Neural cell (in vitro differentiated cells): ENCODE measurements at regions not wholly inside any gene's neighbourhood (a gene's known extent, or its start where the extent isn't known, plus 50 kb on each side); places are given as distances from the start of the nearest gene placed in this dataset.

ENCODE experiments used
- H2AFZ ChIP-seq: fragments of 200-600, 300-800 bp; sonication (generic), shearing (Covaris generic); 2 replicates; pipeline ENCODE4 v1.6.0; 2014; ENCODE audit warnings: low read depth, mild to moderate bottlenecking, antibody characterized with exemption, low read length, moderate library complexity
- H3F3A ChIP-seq: fragments of 200-600 bp; shearing (Covaris generic); 2 replicates; pipeline ENCODE4 v1.6.1; 2016; ENCODE audit warnings: mild to moderate bottlenecking, moderate library complexity, mixed read lengths, antibody characterized with exemption, low read length; ENCODE audit not compliant: insufficient read depth, poor library complexity, severe bottlenecking
- H3K27ac ChIP-seq: fragments of 200-600, 300-800 bp; sonication (generic), shearing (Covaris generic); 2 replicates; pipeline ENCODE4 v1.5.1; 2014; ENCODE audit warnings: mild to moderate bottlenecking, low read length, moderate library complexity
- H3K27me3 ChIP-seq: fragments of 300-800, 200-600 bp; sonication (generic), shearing (Covaris generic); 2 replicates; pipeline ENCODE4 v1.6.0; 2014; ENCODE audit warnings: mild to moderate bottlenecking, low read depth, low read length, moderate library complexity; ENCODE audit not compliant: insufficient read depth
- H3K36me3 ChIP-seq: fragments of 300-800, 200-600 bp; sonication (generic), shearing (Covaris generic); 2 replicates; pipeline ENCODE4 v1.5.1; 2014; ENCODE audit warnings: mild to moderate bottlenecking, antibody characterized with exemption, low read length, moderate library complexity; ENCODE audit not compliant: insufficient read depth
- H3K4me2 ChIP-seq: fragments of 300-800, 200-600 bp; sonication (generic), shearing (Covaris generic); 2 replicates; pipeline ENCODE4 v1.6.0; 2014; ENCODE audit warnings: mild to moderate bottlenecking, low read length
- H3K4me3 ChIP-seq: fragments of 300-800, 200-600 bp; sonication (generic), shearing (Covaris generic); 2 replicates; pipeline ENCODE4 v1.5.1; 2014; ENCODE audit warnings: mild to moderate bottlenecking, low read length, moderate library complexity
- H3K79me2 ChIP-seq: fragments of 200-600 bp; shearing (Covaris generic); replicated peaks from 2 replicates; pipeline ENCODE4 v1.6.0; 2014; ENCODE audit warnings: mild to moderate bottlenecking, low read length, moderate library complexity; ENCODE audit not compliant: insufficient read depth
- H3K9ac ChIP-seq: fragments of 300-800, 200-600 bp; sonication (generic), shearing (Covaris generic); 2 replicates; pipeline ENCODE4 v1.6.1; 2016; ENCODE audit warnings: mild to moderate bottlenecking, low read length, mixed read lengths
- H3K9me2 ChIP-seq: fragments of 200-600 bp; shearing (Covaris generic); 2 replicates; pipeline ENCODE4 v1.6.1; 2016; ENCODE audit warnings: mild to moderate bottlenecking, low read length, mixed read lengths; ENCODE audit not compliant: insufficient read depth
- H3K9me3 ChIP-seq: fragments of 200-600, 300-800 bp; sonication (generic), shearing (Covaris generic); 2 replicates; pipeline ENCODE4 v1.6.1; 2016; ENCODE audit warnings: mild to moderate bottlenecking, mixed run types, low read length, moderate library complexity, mixed read lengths
- H4K20me1 ChIP-seq: fragments of 200-600 bp; shearing (Covaris generic); 2 replicates; pipeline ENCODE4 v1.6.1; 2016; ENCODE audit warnings: mild to moderate bottlenecking, mixed run types; ENCODE audit not compliant: insufficient read depth
- EP300 ChIP-seq: fragments of 450-650 bp; conservative IDR thresholded peaks from 2 replicates; pipeline ENCODE4 v1.6.1; 2014; ENCODE audit warnings: antibody characterized with exemption, mild to moderate bottlenecking, moderate library complexity; ENCODE audit not compliant: poor library complexity, severe bottlenecking
- EZH2 ChIP-seq: fragments of 200-600, 300-800 bp; shearing (Covaris generic), sonication (generic); IDR thresholded peaks from 2 replicates; pipeline ENCODE4 v1.6.1; 2014; ENCODE audit warnings: antibody characterized with exemption, low read length, borderline replicate concordance, mild to moderate bottlenecking; ENCODE audit not compliant: insufficient read depth, poor library complexity, severe bottlenecking
- MXI1 ChIP-seq: fragments of 450-650 bp; conservative IDR thresholded peaks from 2 replicates; pipeline ENCODE4 v1.6.1; 2014; ENCODE audit warnings: antibody characterized with exemption, mild to moderate bottlenecking; ENCODE audit not compliant: poor library complexity, severe bottlenecking
- POLR2AphosphoS5 ChIP-seq: IDR thresholded peaks from 2 replicates; pipeline ENCODE4 v1.6.1; 2012
- RAD21 ChIP-seq: fragments of 450-650 bp; conservative IDR thresholded peaks from 2 replicates; pipeline ENCODE4 v1.6.1; 2014; ENCODE audit warnings: antibody characterized with exemption, mild to moderate bottlenecking, moderate library complexity
- SMC3 ChIP-seq: fragments of 450-650 bp; conservative IDR thresholded peaks from 2 replicates; pipeline ENCODE4 v1.6.1; 2014; ENCODE audit warnings: antibody characterized with exemption, mild to moderate bottlenecking, moderate library complexity; ENCODE audit not compliant: poor library complexity
- TAF1 ChIP-seq: IDR thresholded peaks from 2 replicates; pipeline ENCODE4 v1.6.1; 2012; ENCODE audit warnings: low read depth
- TF ChIP-seq, protein P1 (sequence below): IDR thresholded peaks from 2 replicates; pipeline ENCODE4 v1.6.1; 2012; ENCODE audit warnings: borderline replicate concordance
- TF ChIP-seq, protein P2 (sequence below): fragments of 450-650 bp; IDR thresholded peaks from 2 replicates; pipeline ENCODE4 v1.5.1; 2014; ENCODE audit warnings: antibody characterized with exemption, mild to moderate bottlenecking, moderate library complexity; ENCODE audit not compliant: poor library complexity, severe bottlenecking

DNA sequence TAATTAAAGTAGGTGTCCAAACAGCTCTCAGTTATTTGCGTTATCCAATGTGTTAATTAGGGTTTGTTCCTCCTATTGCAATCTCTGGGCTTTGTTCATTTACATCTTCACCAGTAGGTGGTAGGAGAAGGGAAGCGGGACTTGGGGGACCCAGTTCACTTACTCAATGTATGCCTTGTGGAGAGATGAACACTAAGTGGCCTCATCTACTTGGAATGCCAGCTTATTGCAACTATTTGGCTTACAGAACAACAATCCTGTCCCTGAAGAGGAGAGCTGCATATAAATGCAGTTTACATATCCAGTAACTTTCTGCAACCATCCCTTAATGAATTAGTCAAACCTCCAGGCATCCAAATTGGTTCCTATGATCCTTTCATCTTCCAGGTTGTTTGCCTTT, 417.1 kb upstream of the CCDC196 start:
- Histone ChIP-seq H4K20me1 (no peaks in the 10 kb centered on the region), H3K9me2 (no peaks in the 10 kb centered on the region), H3K79me2 (no peaks in the 10 kb centered on the region), H3K27me3 (no peaks in the 10 kb centered on the region), H3F3A (no peaks in the 10 kb centered on the region), H3K36me3 (no peaks in the 10 kb centered on the region), H3K9ac (no peak overlapping the region), H2AFZ (no peak overlapping the region), H3K9me3 (no peaks in the 10 kb centered on the region), H3K4me2 (no peak overlapping the region), H3K27ac (no peak overlapping the region), H3K4me3 (no peak overlapping the region)
- TF ChIP-seq, protein P1, sequence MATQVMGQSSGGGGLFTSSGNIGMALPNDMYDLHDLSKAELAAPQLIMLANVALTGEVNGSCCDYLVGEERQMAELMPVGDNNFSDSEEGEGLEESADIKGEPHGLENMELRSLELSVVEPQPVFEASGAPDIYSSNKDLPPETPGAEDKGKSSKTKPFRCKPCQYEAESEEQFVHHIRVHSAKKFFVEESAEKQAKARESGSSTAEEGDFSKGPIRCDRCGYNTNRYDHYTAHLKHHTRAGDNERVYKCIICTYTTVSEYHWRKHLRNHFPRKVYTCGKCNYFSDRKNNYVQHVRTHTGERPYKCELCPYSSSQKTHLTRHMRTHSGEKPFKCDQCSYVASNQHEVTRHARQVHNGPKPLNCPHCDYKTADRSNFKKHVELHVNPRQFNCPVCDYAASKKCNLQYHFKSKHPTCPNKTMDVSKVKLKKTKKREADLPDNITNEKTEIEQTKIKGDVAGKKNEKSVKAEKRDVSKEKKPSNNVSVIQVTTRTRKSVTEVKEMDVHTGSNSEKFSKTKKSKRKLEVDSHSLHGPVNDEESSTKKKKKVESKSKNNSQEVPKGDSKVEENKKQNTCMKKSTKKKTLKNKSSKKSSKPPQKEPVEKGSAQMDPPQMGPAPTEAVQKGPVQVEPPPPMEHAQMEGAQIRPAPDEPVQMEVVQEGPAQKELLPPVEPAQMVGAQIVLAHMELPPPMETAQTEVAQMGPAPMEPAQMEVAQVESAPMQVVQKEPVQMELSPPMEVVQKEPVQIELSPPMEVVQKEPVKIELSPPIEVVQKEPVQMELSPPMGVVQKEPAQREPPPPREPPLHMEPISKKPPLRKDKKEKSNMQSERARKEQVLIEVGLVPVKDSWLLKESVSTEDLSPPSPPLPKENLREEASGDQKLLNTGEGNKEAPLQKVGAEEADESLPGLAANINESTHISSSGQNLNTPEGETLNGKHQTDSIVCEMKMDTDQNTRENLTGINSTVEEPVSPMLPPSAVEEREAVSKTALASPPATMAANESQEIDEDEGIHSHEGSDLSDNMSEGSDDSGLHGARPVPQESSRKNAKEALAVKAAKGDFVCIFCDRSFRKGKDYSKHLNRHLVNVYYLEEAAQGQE = no peak
- no peak for TF ChIP-seq EP300
- no peak for TF ChIP-seq RAD21
- no peak for TF ChIP-seq POLR2AphosphoS5
- TF ChIP-seq EZH2 = no peak
- no peak for TF ChIP-seq SMC3
- no peak for TF ChIP-seq TAF1
- TF ChIP-seq, protein P2, sequence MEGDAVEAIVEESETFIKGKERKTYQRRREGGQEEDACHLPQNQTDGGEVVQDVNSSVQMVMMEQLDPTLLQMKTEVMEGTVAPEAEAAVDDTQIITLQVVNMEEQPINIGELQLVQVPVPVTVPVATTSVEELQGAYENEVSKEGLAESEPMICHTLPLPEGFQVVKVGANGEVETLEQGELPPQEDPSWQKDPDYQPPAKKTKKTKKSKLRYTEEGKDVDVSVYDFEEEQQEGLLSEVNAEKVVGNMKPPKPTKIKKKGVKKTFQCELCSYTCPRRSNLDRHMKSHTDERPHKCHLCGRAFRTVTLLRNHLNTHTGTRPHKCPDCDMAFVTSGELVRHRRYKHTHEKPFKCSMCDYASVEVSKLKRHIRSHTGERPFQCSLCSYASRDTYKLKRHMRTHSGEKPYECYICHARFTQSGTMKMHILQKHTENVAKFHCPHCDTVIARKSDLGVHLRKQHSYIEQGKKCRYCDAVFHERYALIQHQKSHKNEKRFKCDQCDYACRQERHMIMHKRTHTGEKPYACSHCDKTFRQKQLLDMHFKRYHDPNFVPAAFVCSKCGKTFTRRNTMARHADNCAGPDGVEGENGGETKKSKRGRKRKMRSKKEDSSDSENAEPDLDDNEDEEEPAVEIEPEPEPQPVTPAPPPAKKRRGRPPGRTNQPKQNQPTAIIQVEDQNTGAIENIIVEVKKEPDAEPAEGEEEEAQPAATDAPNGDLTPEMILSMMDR = no peak
- TF ChIP-seq MXI1 = no peak

DNA sequence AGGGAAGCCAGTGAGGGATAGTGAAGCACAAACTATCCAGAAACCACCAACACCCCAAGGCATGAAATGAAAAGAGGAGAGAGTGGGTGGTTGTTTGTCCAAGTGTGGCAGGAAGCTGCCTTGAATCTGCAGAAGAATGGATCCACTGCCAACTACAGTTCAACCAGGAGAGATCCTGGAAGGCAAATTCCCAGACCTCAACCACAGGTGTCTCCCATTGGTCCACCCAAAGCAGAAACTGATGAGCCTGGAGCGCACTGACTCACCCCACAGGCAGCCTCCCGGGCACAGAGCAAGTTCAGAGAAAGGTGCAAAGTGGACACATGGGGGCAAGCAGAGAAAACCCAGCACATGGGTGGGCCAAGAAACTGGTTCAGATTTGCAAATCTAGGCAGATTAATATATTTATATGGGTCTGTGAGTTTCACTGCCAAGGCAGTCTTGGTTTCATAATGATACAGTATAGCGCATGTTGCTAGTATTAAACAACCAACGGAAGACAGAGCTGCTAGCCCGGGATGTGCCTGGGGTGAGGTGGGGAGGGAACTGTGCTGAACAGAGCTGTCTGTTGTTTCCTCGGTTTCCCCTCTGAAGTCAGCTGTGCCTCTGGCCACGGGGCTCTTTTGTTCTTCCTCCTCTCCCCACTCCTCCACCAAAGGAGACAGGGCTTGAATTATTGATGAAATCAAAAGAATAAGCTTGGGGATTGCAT, 416.2 kb upstream of the CCDC196 start:
- H3F3A ChIP-seq = no peaks in the 10 kb centered on the region
- TF ChIP-seq RAD21 = no peak
- TF ChIP-seq POLR2AphosphoS5 = no peak
- no peak for TF ChIP-seq SMC3
- TF ChIP-seq EZH2 = no peak
- no peak for TF ChIP-seq TAF1
- H3K4me3 ChIP-seq = no peak overlapping the region
- H3K79me2 ChIP-seq = no peaks in the 10 kb centered on the region
- H4K20me1 ChIP-seq = no peaks in the 10 kb centered on the region
- no peak overlapping the region for H3K4me2 ChIP-seq
- H3K27ac ChIP-seq = no peak overlapping the region
- no peaks in the 10 kb centered on the region for H3K9me3 ChIP-seq
- H3K9ac ChIP-seq = no peak overlapping the region
- H2AFZ ChIP-seq = no peak overlapping the region
- no peaks in the 10 kb centered on the region for H3K36me3 ChIP-seq
- no peaks in the 10 kb centered on the region for H3K27me3 ChIP-seq
- H3K9me2 ChIP-seq = no peaks in the 10 kb centered on the region
